Activated T-helper 1 cell treated with Interleukin-2 at 50 U/mL for 16 hours (primary cell): ENCODE measurements at regions not wholly inside any gene's neighbourhood (a gene's known extent, or its start where the extent isn't known, plus 50 kb on each side); places are given as distances from the start of the nearest gene placed in this dataset.

ENCODE experiments used
- DNase-seq: peaks from one replicate; pipeline ENCODE4 v3.0.0-alpha.2; 2020; ENCODE audit warnings: low read depth

DNA sequence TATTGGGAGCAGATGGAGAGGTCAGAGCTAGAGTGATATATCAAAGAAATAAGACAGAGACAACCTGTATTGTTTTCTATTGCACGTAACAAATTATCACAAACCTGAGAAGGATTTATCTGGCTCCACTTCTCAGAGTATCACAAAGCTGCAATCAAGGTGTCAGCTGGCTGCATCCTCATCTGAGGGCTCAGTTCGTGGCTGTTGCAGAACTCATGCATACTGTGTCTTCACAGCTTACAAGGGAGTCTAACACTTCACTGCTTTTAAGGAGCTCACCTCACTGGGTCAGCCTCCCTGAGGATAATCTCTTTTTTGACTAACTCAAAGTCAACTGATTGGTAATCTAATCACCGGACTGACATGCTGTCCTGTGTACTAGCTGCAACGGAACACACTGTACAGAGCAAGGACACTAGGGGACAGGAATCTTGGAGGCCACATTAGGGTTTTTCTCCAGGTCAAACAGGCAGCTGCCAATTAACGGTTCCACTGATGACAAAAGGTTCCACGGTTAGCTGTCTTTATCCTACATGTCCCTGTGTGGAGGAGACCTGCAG is 1006.8 kb upstream of the SEMA6D start:
- no peak for DNase-seq

DNA sequence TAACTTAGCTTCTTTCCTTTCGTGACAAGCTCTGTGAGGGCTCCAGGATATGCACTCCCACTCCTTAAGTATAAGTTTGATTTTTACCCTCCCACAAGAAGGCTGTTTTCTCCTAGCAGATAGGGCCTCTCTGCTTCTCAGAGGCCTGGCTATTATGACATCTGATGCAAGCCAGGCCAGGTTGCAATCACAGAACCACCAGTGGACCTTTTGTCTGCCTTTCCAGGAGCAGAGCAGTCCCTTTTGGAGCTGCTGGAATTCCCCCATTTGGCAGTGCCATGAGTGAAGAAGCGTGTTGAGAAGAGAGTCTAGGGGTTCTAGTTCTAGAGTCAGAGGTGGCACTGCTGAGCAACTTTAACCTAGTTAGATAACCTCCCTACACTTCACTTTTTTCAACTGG is 1004.3 kb upstream of the SEMA6D start:
- no peak for DNase-seq

DNA sequence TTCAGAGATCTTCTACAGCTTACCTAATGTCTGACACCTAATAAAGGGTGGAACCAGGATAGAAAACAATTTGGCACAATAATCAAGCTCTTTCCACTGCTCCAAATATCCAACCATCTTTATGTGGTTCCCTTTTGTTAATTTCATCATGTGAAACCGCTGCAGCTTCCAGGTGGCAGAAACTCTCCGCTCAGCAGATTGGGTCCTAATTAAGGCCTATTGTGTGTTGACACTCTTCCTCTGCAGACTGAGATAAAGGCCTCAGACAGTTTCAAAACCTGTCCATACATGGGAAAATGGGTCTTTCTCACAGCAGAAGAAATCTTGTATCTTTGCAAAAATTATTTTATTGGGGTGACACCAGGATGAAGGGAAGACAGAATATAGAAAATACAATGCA is 1002.4 kb upstream of the SEMA6D start:
- DNase-seq, result no peak

DNA sequence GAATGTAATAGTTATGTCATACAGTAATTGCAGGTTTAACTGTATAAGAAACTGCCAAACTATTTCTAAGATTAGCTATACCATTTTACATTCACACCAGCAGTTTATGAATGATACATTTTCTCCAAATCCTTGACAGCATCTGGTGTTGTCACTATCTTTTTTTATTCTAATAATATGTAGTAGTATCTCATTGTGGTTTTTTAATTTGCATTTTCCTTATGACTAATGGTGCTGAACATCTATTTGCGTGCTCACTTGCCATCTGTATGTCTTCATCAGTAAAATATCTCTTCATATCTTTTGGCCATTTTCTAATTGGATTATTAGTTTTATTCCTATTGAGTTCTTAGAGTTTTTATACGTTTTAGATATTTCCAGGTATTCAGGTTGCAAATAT is 994.0 kb upstream of the SEMA6D start:
- no peak for DNase-seq

DNA sequence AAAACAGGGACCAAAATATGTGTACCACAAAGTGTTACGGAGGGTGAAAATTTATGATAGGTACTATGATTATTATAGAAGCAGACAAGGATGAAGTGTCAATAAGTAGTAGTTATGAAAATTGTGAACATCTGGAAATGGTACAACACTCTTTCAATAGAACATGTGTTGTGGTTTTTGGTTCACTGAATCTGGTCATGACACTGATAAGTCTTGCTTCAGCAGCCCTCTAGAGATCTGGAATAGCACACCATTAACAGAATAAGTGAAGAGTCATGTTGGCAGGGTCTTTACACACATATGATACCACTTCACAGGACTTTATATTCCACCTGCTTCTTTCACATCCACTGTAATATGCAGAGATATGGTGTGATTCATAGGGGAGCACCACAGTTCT is 985.2 kb upstream of the SEMA6D start:
- DNase-seq, result no peak

DNA sequence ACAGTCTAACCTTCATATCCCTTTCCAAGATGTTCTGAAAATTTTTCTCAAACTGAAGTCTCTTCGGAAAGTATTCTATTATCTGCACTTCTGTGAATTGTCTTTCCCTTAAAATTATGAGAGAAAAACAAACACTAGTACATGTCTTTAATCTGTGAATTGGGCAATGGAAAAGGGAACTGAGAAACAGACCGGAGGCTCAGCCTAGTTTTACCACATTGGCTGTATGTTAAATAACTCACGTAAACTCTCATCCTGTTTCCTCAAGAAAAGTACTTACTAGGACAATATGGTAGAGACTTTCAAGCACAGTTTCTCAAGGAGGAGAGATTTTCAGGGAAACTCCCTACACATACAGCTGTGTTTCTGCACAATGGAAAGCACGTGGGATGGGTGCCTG is 982.2 kb upstream of the SEMA6D start:
- no peak for DNase-seq

DNA sequence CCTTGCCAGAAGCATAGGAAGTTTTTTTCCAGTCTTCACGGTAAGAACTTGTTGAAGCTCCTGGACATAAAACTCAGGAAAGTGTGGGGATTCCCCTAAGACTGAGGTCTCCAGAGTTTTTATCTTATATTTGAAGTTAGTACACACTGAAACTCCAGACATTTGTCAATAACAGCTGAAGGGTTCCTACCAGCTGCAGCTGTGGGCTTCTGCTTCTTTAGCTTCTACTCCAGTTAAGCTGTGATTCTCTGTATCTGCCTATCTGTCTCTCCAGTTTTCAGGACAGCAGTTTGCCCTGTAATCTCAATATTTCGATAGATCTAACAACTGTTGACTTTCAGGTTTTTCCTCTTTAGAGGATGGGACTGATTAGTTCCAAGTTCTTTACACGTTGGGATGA is 966.0 kb upstream of the SEMA6D start:
- no peak for DNase-seq

DNA sequence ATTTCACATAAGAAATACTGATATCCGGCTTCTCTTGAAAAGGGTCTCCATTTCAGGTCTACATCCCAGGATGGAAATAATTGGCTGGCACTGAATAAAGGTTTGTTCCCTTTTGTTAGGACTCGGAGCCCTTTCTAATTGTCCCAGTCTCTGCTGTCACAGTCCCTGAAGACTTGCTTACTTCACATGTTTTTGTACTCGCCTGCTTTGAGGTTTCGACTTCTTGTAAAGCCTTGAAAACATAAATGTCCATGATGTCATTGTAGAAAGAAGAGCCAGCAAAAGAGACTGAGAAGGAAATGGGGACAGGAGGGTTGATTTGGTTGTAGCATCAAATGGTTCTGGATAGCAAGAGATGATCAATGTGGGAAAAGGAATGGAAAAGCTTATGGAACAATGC is 963.4 kb upstream of the SEMA6D start:
- no peak for DNase-seq

DNA sequence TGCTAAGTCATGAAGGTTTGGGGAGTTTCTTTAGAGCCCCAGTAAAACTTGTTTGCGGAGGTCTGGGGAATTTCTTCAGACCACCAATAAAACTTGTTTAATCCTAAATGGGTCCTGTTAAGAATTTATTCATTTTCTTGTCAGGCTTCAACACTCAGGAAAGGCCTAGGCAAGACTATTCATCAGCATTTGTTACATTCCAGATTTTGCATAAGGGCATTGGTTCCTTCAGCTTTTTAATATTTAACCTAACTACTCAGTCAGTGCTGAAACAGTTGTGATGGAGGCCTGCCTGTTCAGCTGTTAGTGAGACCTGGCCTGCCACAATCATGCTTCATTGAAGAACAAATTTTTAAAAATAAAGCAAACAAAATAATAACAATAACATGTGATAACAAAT is 954.2 kb upstream of the SEMA6D start:
- DNase-seq, result no peak

DNA sequence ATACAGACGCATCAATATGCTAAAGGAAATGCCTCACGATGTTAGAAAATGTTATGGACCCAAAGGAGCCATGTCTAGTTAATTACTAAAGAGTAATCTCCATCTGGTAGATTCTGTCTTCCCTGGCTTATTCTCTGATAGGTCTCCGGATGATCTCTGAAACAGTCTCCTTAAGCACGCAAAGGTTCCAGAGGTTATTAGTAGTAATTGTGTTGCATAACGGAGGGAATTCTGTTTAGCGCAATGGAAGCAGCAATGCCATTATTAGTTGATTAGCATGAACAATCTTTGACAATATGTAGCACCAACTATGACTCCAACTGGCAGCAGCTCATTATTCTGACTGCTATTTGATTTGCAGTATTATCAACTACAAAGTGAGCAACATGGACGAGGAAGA is 952.5 kb upstream of the SEMA6D start:
- DNase-seq, result no peak

DNA sequence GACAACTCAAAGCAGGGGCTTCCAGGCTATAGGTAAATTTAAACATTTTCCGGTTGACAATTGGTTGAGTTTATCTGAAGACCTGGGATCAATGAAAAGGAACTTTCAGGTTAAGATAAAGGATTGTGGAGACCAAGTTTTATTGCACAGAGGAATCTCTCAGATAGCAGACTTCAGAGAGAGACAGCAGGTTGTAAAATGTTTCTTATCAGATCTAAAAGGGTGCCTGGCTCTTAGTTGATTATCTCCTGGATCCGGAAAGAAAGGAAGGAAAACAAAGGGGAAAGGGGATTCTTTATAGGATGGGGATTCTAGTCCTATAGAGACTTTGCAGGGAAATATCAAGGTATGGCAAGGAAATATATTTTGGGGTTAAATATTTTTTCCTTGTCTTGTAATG is 951.3 kb upstream of the SEMA6D start:
- DNase-seq, result no peak

DNA sequence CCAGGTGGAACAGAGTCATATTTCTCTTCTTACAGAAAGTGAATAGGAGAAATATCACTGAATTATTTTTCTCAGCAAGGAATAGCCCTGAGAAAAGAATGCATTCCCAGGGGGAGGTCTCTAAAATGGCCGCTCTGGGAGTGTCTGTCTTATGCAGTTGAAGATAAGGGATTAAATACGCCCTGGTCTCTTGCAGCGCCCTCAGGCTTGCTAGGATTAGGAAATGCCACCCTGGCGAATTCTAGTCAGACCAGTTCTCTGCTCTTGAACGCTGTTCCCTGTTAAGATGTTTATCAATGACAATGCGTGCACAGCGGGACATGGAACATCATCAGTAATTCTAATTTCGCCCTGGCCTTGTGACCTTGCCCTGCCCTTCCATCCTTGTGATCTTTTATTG is 949.0 kb upstream of the SEMA6D start:
- DNase-seq, result no peak

DNA sequence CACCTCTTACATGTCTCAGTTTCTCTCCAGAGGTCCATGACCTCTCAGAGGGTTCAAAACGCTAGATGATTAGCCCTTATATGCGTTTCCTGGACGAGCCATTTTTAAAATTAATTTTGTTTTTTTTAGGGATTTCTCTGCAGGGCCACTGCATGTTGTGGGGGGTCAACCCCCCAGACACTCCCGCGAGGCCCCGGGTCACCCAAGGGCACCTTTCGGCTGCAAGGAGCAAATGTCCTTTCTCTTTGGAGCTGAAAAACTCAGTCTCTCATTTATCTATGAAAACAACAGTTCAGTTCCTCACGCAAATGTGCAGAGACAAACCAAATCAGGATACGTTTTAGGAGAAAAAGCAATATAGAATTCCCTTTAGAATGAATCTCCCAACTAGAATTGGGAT is 944.3 kb upstream of the SEMA6D start:
- DNase-seq, result no peak

DNA sequence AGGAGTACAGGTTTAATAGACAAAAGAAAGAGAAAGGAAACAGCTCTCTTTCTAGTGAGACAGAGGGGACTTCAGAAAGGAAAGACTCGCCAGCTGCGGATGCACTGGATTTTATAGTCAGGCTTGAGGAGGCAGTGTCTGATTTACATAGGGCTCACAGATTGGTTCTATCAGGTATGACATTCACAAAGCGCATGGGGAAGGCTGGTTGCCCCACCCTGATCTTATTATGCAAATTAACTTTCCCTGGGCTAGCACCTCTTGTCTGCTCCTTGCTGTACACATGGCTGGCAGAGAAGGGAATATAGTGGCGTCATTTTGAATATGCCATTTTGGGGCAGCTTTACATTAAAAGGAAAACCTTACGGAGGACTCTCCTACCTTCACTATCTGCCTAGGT is 938.4 kb upstream of the SEMA6D start:
- no peak for DNase-seq

DNA sequence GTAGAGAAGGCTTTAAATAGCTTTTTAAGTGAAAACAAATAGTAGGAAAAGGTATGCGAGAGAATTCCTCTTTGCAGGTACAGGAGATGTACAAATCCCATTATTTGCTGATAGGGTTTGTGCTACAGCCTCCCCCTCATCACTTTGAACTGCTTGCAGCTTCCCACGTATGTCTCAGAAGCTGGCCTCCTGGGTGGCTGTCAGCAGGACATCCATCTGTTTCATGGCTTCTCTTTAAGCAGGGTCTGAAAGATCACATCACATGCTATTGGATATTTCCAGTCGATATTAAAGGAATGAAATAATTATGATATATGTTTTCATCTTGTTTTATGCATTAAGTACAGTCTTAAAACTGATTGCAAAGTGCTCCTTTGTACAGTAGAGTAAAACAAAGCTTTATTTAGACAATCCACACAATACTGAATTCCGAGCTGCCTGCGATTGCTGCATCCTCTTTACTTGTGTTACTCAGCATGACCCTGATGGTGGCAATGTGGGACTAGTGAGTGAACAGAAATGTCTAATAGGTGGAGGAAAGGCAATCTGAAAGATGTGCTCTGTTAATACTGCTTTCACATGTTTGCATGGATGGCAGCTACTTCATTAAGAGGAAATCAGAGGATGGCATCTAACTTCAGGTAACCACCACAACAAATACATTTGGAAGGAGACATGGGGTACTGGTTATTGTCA is 930.6 kb upstream of the SEMA6D start:
- no peak for DNase-seq

DNA sequence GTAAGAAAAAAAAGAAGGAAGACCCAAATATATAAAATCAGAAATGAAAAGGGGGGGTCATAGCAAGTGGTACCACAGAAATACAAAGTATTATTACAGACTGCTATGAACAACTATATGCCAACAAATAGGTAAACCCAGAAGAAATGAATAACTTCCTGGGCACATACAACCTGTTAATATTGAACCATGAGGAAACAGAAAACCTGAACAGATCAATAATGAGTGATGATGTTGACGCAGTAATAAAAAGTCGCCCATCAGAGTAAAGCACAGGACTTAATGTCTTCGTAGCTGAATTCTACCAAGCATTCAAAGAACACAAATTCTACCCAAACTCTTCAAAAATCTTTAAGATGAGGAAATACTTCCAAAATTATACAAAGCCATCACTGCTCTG is 921.6 kb upstream of the SEMA6D start:
- DNase-seq, result no peak

DNA sequence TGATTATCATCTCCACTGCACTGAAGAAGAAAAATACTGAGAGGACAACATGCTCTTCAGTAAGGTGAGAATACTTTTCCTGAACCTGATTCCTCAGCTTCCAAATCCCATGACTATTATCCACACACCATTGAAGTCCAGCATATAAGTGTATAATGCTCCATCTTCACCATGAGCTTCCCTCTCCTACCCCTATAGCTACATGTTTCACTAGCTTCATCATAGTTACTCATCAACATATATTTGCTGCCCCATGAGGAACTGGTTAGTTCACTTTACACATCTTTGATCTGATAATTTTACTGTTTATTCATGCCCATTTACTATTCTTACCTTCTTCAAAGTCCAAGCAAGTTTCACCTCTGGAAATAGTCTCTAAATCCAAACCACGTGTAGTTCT is 908.5 kb upstream of the SEMA6D start:
- no peak for DNase-seq

DNA sequence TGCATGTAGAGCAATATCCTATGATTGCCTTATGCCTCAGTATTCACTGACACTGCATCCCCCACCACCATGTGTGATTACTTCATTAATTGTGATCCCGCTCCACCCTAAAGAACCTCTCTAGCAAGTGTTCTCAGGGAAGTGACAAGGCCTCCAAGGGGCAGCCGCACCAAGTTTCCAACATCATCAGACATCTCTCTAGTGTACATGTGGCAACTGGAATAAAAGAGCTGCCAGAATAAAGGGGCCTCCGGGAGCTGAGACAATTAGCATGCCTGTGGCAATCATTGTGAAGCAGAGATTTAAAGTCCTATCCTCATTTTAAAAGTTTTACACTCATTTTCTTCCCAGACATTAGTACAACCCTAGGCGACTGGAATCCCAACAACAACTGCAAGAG is 902.1 kb upstream of the SEMA6D start:
- no peak for DNase-seq

DNA sequence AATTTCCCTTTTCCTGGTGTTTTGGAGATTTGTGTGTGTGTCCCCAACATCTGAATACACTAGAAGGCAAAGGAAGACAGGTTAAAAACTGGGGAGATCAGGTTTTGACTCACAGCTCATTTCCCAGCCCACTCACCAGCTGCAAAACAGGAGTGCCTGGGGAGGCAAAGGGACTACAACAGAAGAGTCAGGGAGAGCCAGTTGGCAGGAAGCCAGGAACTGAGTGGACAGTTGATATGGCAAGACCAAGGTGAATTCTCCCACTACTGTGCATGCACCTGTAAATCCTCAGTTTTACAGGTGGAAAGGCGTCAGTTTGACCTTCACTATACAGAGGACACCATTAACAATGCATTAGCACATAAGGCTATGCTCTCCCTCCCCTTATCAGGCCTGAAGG is 901.5 kb upstream of the SEMA6D start:
- no peak for DNase-seq

DNA sequence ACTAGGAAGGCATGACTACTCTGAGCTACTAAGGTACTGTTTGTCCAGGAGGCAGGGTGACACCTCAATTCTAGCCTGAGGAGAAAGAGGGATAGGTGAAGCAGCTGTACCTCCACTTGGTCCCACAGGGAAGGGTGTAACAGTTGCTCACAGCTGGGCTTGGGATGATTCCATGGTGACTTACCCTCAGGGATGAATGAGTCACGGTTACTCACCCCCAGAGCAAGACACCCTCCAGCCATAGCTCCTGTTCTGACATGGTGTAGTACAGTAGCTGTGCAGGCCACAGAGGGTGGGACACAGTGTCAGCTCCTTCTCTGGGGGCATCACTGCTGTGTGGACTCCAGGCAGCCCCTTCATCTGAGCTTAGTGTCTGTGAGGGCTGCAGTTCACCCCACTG is 868.6 kb upstream of the SEMA6D start:
- DNase-seq, result no peak

DNA sequence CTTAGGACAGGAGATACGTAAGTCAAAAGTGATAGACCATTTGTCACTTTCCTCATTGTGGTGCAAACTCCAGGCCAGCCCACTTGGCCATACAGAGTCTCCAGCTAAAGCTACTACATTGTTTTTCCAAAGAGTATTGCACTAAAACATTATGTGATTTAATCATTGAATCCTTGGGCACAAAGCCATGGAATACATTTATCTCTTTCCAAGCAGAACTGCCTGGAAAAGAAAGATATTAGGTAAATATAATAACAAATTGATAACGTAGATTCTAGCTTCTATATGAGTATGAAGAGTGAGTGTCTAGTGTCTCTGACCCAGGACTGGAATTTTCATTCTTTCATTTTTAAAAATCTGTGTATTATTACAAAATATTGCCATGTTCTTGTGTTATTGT is 863.7 kb upstream of the SEMA6D start:
- DNase-seq, result no peak

DNA sequence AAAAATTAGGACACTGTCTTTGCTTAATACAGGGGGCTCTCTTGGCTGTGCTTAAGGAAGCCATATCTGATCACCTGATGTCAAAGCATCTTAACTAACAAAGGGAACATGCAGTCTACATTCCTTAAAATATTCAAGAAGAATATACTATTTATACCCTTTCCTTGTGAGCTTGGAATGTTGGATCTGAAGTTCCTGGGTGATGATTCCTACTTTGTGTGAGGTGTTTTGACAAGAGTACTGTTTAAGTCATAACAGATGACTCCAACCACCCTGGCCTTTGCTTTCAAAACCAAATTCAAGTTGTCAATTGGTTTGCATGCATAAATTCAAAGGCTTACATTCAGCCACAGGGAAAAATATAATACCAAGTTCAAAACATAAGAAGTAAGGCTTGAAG is 862.7 kb upstream of the SEMA6D start:
- DNase-seq, result no peak

DNA sequence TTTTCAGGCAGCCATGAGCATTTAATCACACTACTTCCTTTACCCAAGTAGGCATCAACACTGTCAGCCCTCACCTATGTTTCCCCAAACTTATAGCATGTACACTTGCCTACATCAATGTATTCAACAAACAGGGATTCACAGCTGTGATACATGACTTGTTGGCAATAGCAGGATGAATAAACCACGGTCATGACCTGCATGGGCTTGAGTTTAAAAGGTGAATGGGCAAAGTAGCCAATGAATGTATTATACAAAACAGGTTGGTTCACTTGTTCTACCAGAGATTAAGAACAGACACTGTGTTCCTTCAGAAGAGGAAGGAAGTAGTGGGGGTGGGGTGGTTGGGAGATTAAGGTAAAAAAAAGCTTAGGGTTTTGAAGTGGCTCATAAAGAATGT is 861.9 kb upstream of the SEMA6D start:
- no peak for DNase-seq

DNA sequence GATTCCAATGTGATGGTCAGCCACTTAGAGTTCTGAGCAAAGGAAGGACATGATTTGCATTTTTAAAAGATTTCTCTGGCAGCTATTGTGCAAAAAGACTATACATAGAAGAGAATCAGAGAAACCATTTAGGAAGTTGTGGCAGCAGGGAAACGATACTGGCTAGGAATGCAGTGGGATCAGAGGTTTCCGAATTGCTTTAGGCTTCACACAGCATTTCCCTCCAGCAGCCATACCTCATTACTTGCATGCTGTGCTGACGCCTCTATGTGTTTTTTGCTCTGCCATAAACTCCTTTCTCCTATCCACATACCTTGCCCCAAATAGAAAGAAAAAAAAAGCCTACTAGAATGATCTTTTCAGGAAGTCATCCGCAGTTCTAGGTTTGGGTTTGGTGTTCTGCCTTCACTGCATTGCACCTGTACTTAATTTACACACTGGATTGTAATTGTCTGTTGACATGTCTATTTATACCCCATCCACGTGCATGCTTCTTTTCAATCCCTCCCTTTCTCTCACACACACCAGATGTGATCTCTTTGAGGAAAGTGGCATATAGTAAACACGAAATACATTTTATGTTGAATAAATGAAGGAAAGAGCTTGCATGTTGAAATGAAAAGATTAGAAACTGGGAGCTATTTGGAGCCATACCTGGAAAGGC is 860.3 kb upstream of the SEMA6D start:
- DNase-seq, result no peak
